SK-N-SH (cell line): ENCODE measurements at regions not wholly inside any gene's neighbourhood (a gene's known extent, or its start where the extent isn't known, plus 50 kb on each side); places are given as distances from the start of the nearest gene placed in this dataset.

Experiments
- CTCF ChIA-PET: fragments of 300-600, 350-600 bp; formaldehyde crosslinking; extraction: SDS; loops from one replicate; lab custom pipeline; 2021; lab: Yijun Ruan, JAX
- POLR2A ChIA-PET: fragments of 350-600 bp; sonication (Branson Sonifier 250); formaldehyde crosslinking; extraction: SDS; loops from one replicate; lab custom pipeline; 2020; ENCODE audit warnings: antibody characterized with exemption, inconsistent platforms; lab: Yijun Ruan, JAX
- DNase-seq: peaks from one replicate; pipeline ENCODE4 v3.0.0; 2012
- H2AFZ ChIP-seq: fragments of 200-600 bp; sonication (generic); 2 replicates; pipeline ENCODE4 v1.8.1; 2016; ENCODE audit warnings: antibody characterized with exemption, mild to moderate bottlenecking, low read depth
- H3F3A ChIP-seq: fragments of 200-600 bp; sonication (generic); replicated peaks from 2 replicates; pipeline ENCODE3; 2016; ENCODE audit warnings: antibody characterized with exemption, mild to moderate bottlenecking; ENCODE audit not compliant: insufficient read depth
- H3K27ac ChIP-seq, 2 experiments: fragments of 200-500 bp in 1 of 2; fragments of 200-600 bp in 1 of 2; sonication (Bioruptor generic) in 1 of 2; sonication (generic), shearing (Covaris generic) in 1 of 2; 2 replicates each; pipeline versions ENCODE4 v1.5.1 to v1.6.1; 2014 to 2016; ENCODE audit warnings: low read depth in 2 of 2, inconsistent platforms in 1 of 2, low read length in 1 of 2, mild to moderate bottlenecking in 1 of 2, mixed read lengths in 1 of 2
- H3K27me3 ChIP-seq: fragments of 200-600 bp; sonication (generic), shearing (Covaris generic); 2 replicates; pipeline ENCODE4 v1.6.1; 2016; ENCODE audit warnings: mixed run types; ENCODE audit not compliant: insufficient read depth
- H3K36me3 ChIP-seq, 2 experiments: fragments of 200-500 bp in 1 of 2; fragments of 200-600 bp in 1 of 2; sonication (Bioruptor generic) in 1 of 2; sonication (generic) in 1 of 2; replicated peaks in 1 of 2; 2 replicates each; pipeline versions ENCODE3 to v1.5.1; 2014 to 2016; ENCODE audit warnings: low read length in 1 of 2, mild to moderate bottlenecking in 1 of 2; ENCODE audit not compliant: insufficient read depth in 2 of 2, control insufficient read depth in 1 of 2
- H3K4me1 ChIP-seq, 2 experiments: fragments of 200-500 bp in 1 of 2; fragments of 200-600 bp in 1 of 2; sonication (Bioruptor generic) in 1 of 2; sonication (generic), shearing (Covaris generic) in 1 of 2; 2 replicates each; pipeline versions ENCODE4 v1.5.1 to v1.6.1; 2014 to 2016; ENCODE audit warnings: low read depth in 1 of 2, low read length in 1 of 2, mixed run types in 1 of 2; ENCODE audit not compliant: insufficient read depth in 2 of 2, control insufficient read depth in 1 of 2
- H3K4me2 ChIP-seq: fragments of 200-600 bp; sonication (generic), shearing (Covaris generic); 2 replicates; pipeline ENCODE4 v1.6.1; 2017; ENCODE audit warnings: mixed run types
- H3K4me3 ChIP-seq, 2 experiments: fragments of 200-500 bp in 1 of 2; fragments of 200-600 bp in 1 of 2; sonication (Bioruptor generic) in 1 of 2; sonication (generic), shearing (Covaris generic) in 1 of 2; 2 replicates each; pipeline versions ENCODE4 v1.5.1 to v1.8.1; 2014 to 2016; ENCODE audit warnings: low read depth in 2 of 2, inconsistent platforms in 1 of 2, low read length in 1 of 2, mild to moderate bottlenecking in 1 of 2, mixed read lengths in 1 of 2, moderate library complexity in 1 of 2
- H3K79me2 ChIP-seq: fragments of 200-600 bp; sonication (generic); 2 replicates; pipeline ENCODE4 v1.8.1; 2017; ENCODE audit warnings: mild to moderate bottlenecking; ENCODE audit not compliant: insufficient read depth
- H3K9ac ChIP-seq: fragments of 200-600 bp; sonication (generic); 2 replicates; pipeline ENCODE4 v1.6.1; 2017; ENCODE audit warnings: mixed run types
- H3K9me2 ChIP-seq: fragments of 200-600 bp; sonication (generic); 2 replicates; pipeline ENCODE4 v1.6.1; 2017; ENCODE audit warnings: mixed run types
- H3K9me3 ChIP-seq: fragments of 200-600 bp; sonication (generic); 2 replicates; pipeline ENCODE4 v1.6.1; 2017; ENCODE audit warnings: mixed run types, mild to moderate bottlenecking, moderate library complexity
- H4K20me1 ChIP-seq: fragments of 200-600 bp; sonication (generic); 2 replicates; pipeline ENCODE4 v1.6.1; 2017; ENCODE audit warnings: mild to moderate bottlenecking, mixed run types; ENCODE audit not compliant: insufficient read depth
- CHD2 ChIP-seq: fragments of 150-350 bp; IDR thresholded peaks from 2 replicates; pipeline ENCODE4 v1.6.1; 2018; ENCODE audit warnings: low read length; ENCODE audit not compliant: partially characterized antibody
- CTCF ChIP-seq: fragments of 200-600 bp; sonication (generic); IDR thresholded peaks from 2 replicates; pipeline ENCODE4 v1.6.1; 2017; ENCODE audit warnings: antibody characterized with exemption, mild to moderate bottlenecking, moderate library complexity
- ELF1 ChIP-seq: IDR thresholded peaks from 2 replicates; pipeline ENCODE4 v1.4.0; 2012
- EP300 ChIP-seq, 2 experiments: IDR thresholded peaks; 2 replicates each; pipeline versions ENCODE4 v1.4.0 to v1.6.1; 2012; ENCODE audit warnings: borderline replicate concordance in 1 of 2, low read depth in 1 of 2, low read length in 1 of 2
- EZH2phosphoT487 ChIP-seq: fragments of 200-600 bp; sonication (generic); IDR thresholded peaks from 2 replicates; pipeline ENCODE4 v1.6.1; 2017; ENCODE audit warnings: low read depth, mixed run types, mild to moderate bottlenecking, antibody characterized with exemption, moderate library complexity, borderline replicate concordance
- FOXJ3 ChIP-seq: sonication (generic); formaldehyde crosslinking; IDR thresholded peaks from 2 replicates; pipeline ENCODE4 v1.5.1; 2020; ENCODE audit warnings: mild to moderate bottlenecking, missing genetic modification reagents
- FOXM1 ChIP-seq: IDR thresholded peaks from 2 replicates; pipeline ENCODE4 v1.4.0; 2012; ENCODE audit warnings: low read depth, mild to moderate bottlenecking
- GATA2 ChIP-seq: sonication (generic); formaldehyde crosslinking; IDR thresholded peaks from 2 replicates; pipeline ENCODE4 v1.5.0; 2020; ENCODE audit warnings: mild to moderate bottlenecking, missing genetic modification reagents
- IRF3 ChIP-seq: fragments of 150-350 bp; IDR thresholded peaks from 2 replicates; pipeline ENCODE4 v1.6.1; 2016; ENCODE audit warnings: mild to moderate bottlenecking, low read depth, low read length
- MAX ChIP-seq: IDR thresholded peaks from 2 replicates; pipeline ENCODE4 v1.4.0; 2012; ENCODE audit warnings: low read depth
- MEF2A ChIP-seq: IDR thresholded peaks from 2 replicates; pipeline ENCODE4 v1.4.0; 2012; ENCODE audit warnings: low read depth, borderline replicate concordance
- NFIC ChIP-seq: IDR thresholded peaks from 2 replicates; pipeline ENCODE4 v1.4.0; 2012; ENCODE audit warnings: borderline replicate concordance
- NRF1 ChIP-seq: IDR thresholded peaks from 2 replicates; pipeline ENCODE4 v1.6.1; 2012; ENCODE audit warnings: low read depth, mild to moderate bottlenecking, low read length
- PBX3 ChIP-seq: IDR thresholded peaks from 2 replicates; pipeline ENCODE4; 2012
- POLR2AphosphoS5 ChIP-seq: IDR thresholded peaks from 2 replicates; pipeline ENCODE4 v1.6.1; 2012; ENCODE audit warnings: low read depth, low read length
- RCOR1 ChIP-seq: fragments of 150-350 bp; IDR thresholded peaks from 2 replicates; pipeline ENCODE4 v1.6.1; 2017; ENCODE audit warnings: antibody characterized with exemption, low read length
- REST ChIP-seq: IDR thresholded peaks from 2 replicates; pipeline ENCODE4 v1.6.1; 2012; ENCODE audit warnings: mild to moderate bottlenecking, low read depth, low read length, moderate library complexity
- RFX5 ChIP-seq: IDR thresholded peaks from 2 replicates; pipeline ENCODE4 v1.6.1; 2012; ENCODE audit warnings: mild to moderate bottlenecking, improper control_type of control experiment, low read length
- RXRA ChIP-seq: IDR thresholded peaks from 2 replicates; pipeline ENCODE4 v1.4.0; 2012; ENCODE audit warnings: low read depth, mild to moderate bottlenecking, borderline replicate concordance
- SMC3 ChIP-seq: IDR thresholded peaks from 2 replicates; pipeline ENCODE4 v1.6.1; 2012; ENCODE audit warnings: low read depth, low read length, improper control_type of control experiment
- TAF1 ChIP-seq: IDR thresholded peaks from 2 replicates; pipeline ENCODE4 v1.6.1; 2012; ENCODE audit warnings: low read depth, mild to moderate bottlenecking, low read length, moderate library complexity, borderline replicate concordance
- TCF12 ChIP-seq: IDR thresholded peaks from 2 replicates; pipeline ENCODE4 v1.4.0; 2012
- TEAD4 ChIP-seq: IDR thresholded peaks from 2 replicates; pipeline ENCODE4 v1.4.0; 2012; ENCODE audit warnings: mild to moderate bottlenecking, borderline replicate concordance; ENCODE audit not compliant: insufficient read depth
- USF2 ChIP-seq: fragments of 150-350 bp; IDR thresholded peaks from 2 replicates; pipeline ENCODE4 v1.6.1; 2017; ENCODE audit warnings: antibody characterized with exemption, low read length, low read depth, borderline replicate concordance
- WGBS: methylation state at CpG from one replicate; pipeline ENCODE4 v1.1.6; 2017; ENCODE audit warnings: low lambda C conversion rate; 5-methylcytosine and 5-hydroxymethylcytosine counted together

- no peaks in the 10 kb centered on the region for H3K27me3 ChIP-seq
- no peaks in the 10 kb centered on the region for H3K79me2 ChIP-seq
- no peaks in the 10 kb centered on the region for H3K36me3 ChIP-seq
- POLR2A ChIA-PET = no interaction called here
- no peaks in the 10 kb centered on the region for H4K20me1 ChIP-seq
- H3K9me3 ChIP-seq = no peaks in the 10 kb centered on the region
- H3F3A ChIP-seq = peaks cover 11% of the 10 kb centered on the region
- no peak overlapping the region for H3K4me2 ChIP-seq
- no peaks in the 10 kb centered on the region for H3K9me2 ChIP-seq
- DNase-seq = no peak
- H3K4me3 ChIP-seq = no peak overlapping the region
- no peak overlapping the region for H3K9ac ChIP-seq
- H3K4me1 ChIP-seq = peaks cover 0 to 3% of the 10 kb centered on the region in 2 experiments; a peak in 1 of 4 replicates
- H3K27ac ChIP-seq = no peak overlapping the region
- H2AFZ ChIP-seq = no peak overlapping the region
- CTCF ChIA-PET = interaction anchor here (0.5 to 1.3 kb wide), 2 partner anchors 484 to 1209 kb away, joined by 4 read pairs; no protein-coding TSS in a partner anchor
- WGBS = 47% methylated on average over 1 of the region's 1 CpG
- TF ChIP-seq TEAD4 (no peak), POLR2AphosphoS5 (no peak), SMC3 (no peak), CTCF (no peak), TAF1 (no peak), NFIC (peak; percentile 79), ELF1 (no peak), TCF12 (peak; percentile 74), RFX5 (no peak), PBX3 (peak; percentile 43; the same call in 1 of the 2 replicates), FOXM1 (no peak), EZH2phosphoT487 (no peak), CHD2 (no peak), RCOR1 (no peak), IRF3 (no peak), MAX (no peak), USF2 (no peak), RXRA (peak; percentile 33; the same call in 1 of the 2 replicates), NRF1 (no peak), GATA2 (CRISPR knock-in tag) (no peak), EP300 (IDR thresholded peaks at IDR 0.05; ENCODE audit: borderline replicate concordance in 1 of 2, low read depth in 1 of 2, low read length in 1 of 2) (peak in 1 of 2 experiments; percentile 26; a peak in 1 of 4 replicates), REST (no peak), MEF2A (no peak), FOXJ3 (CRISPR knock-in tag) (no peak)
These were observed 330.6 kb upstream of the MEF2C start for GRCh38 chr5:89213573-89213972.
